ENCODE measurements at regions not wholly inside any gene's neighbourhood (a gene's known extent, or its start where the extent isn't known, plus 50 kb on each side); places are given as distances from the start of the nearest gene placed in this dataset.

DNA sequence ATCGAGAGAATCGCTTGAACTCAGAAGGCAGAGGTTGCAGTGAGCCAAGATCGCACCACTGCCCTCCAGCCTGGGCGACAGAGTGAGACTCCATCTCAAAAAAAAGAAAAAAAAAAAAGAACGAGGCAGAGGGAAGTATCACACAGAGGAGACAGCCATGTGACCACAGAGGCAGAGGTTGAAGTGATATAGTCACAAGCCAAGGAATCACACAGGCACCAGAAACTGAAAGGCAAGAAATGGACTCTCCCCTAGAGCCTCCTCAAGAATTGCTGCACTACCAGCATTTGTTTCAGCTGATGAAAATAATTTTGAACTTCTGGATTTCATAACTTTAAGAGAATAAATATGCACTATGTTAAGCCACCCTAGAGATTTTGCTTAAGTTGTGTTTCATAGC is 459.6 kb downstream of the PTPRC start:
- no peak for TF ChIP-seq CTCF (IDR thresholded peaks at IDR 0.05)
- TF ChIP-seq EP300 (IDR thresholded peaks at IDR 0.05), result no peak
- no peak for TF ChIP-seq POLR2AphosphoS5 (IDR thresholded peaks at IDR 0.05)
- TF ChIP-seq POLR2A (IDR thresholded peaks at IDR 0.05), result no peak

All from sigmoid colon (tissue), 4 donors.